ENCODE measurements at regions not wholly inside any gene's neighbourhood (a gene's known extent, or its start where the extent isn't known, plus 50 kb on each side); places are given as distances from the start of the nearest gene placed in this dataset.
"Not testable (repeated sequence)": the region's sequence is repeated elsewhere in the genome, so short reads cannot be mapped to it uniquely, and the experiment has no call there.

- Histone ChIP-seq H3K27ac (no peak overlapping the region), H3K4me3 (no peak overlapping the region)
- no peak for TF ChIP-seq CTCF (IDR thresholded peaks at IDR 0.05)
- no peak for DNase-seq (ENCODE audit: low spot score)
Observed at GRCh38 chr6:120383681-120384080, 950.6 kb downstream of the TBC1D32 start.

GRCh38 chr6:120378582-120379220, 955.6 kb downstream of the TBC1D32 start:
- Histone ChIP-seq H3K4me3 (no peak overlapping the region), H3K27ac (no peak overlapping the region)
- no peak for DNase-seq (ENCODE audit: low spot score)
- TF ChIP-seq CTCF (IDR thresholded peaks at IDR 0.05): no peak

GRCh38 chr6:120373185-120373584, 961.1 kb downstream of the TBC1D32 start:
- Histone ChIP-seq H3K27ac (no peak overlapping the region), H3K4me3 (no peak overlapping the region)
- no peak for TF ChIP-seq CTCF (IDR thresholded peaks at IDR 0.05)
- DNase-seq (ENCODE audit: low spot score): no peak

GRCh38 chr6:120363429-120363828, 970.9 kb downstream of the TBC1D32 start:
- Histone ChIP-seq H3K4me3 (no peak overlapping the region), H3K27ac (no peak overlapping the region)
- no peak for DNase-seq (ENCODE audit: low spot score)
- no peak for TF ChIP-seq CTCF (IDR thresholded peaks at IDR 0.05)

GRCh38 chr6:120358535-120358934, 975.7 kb downstream of the TBC1D32 start:
- not testable (repeated sequence) for H3K4me3 ChIP-seq; H3K27ac ChIP-seq; DNase-seq (ENCODE audit: low spot score)

- Histone ChIP-seq H3K4me3 (no peak overlapping the region), H3K27ac (no peak overlapping the region)
- no peak for TF ChIP-seq CTCF (IDR thresholded peaks at IDR 0.05)
- no peak for DNase-seq (ENCODE audit: low spot score)
Observed at GRCh38 chr6:120357447-120357846, 976.8 kb downstream of the TBC1D32 start.

GRCh38 chr6:120355822-120356221, 978.5 kb downstream of the TBC1D32 start:
- no peak for TF ChIP-seq CTCF (IDR thresholded peaks at IDR 0.05)
- H3K4me3 ChIP-seq: no peak overlapping the region

More at GRCh38 chr6:120355822-120356221, 978.5 kb downstream of the TBC1D32 start:
- H3K27ac ChIP-seq: no peak overlapping the region
- no peak for DNase-seq (ENCODE audit: low spot score)
